Pancreas (tissue), 10 donors: ENCODE measurements at regions not wholly inside any gene's neighbourhood (a gene's known extent, or its start where the extent isn't known, plus 50 kb on each side); places are given as distances from the start of the nearest gene placed in this dataset.

Experiments
- ATAC-seq, 4 donors: fragments of 200-7000 bp; cut with Tn5 transposase; one replicate each; pipeline versions ENCODE4 v1.8.0 to v1.9.1; 2020; ENCODE audit warnings: mild to moderate bottlenecking in 4 of 4, moderate library complexity in 4 of 4
- DNase-seq, 6 donors: peaks; one replicate each; pipeline ENCODE4 v3.0.0-alpha.2; 2020
- FAIRE-seq: peaks from 2 replicates; lab custom pipeline; 2012; peaks lifted over from hg19 to GRCh38; lab: Jason Lieb, UNC
- H3K27ac ChIP-seq, 4 donors: fragments of 200-600 bp; sonication (generic); 1 replicate in 3 of 4; 2 replicates in 1 of 4; pipeline versions ENCODE4 v1.5.0 to v1.8.0; 2020
- H3K27me3 ChIP-seq, 4 donors: fragments of 200-600 bp; one replicate each; pipeline ENCODE4 v1.8.0; 2021
- H3K36me3 ChIP-seq, 3 donors: fragments of 200-600 bp; sonication (generic) in 1 of 3; one replicate each; pipeline versions ENCODE4 v1.5.0 to v1.8.0; 2020 to 2021
- H3K4me1 ChIP-seq, 3 donors: fragments of 200-600 bp; one replicate each; pipeline ENCODE4 v1.8.0; 2021
- H3K4me3 ChIP-seq, 4 donors: fragments of 200-600 bp; sonication (generic) in 2 of 4; one replicate each; pipeline versions ENCODE4 v1.5.0 to v1.8.0; 2020 to 2021
- H3K9me3 ChIP-seq, 4 donors: fragments of 200-600 bp; one replicate each; pipeline ENCODE4 v1.8.0; 2021
- CTCF ChIP-seq, 4 donors: fragments of 200-600 bp; sonication (generic) in 3 of 4; IDR thresholded peaks; one replicate each; pipeline versions ENCODE4 v1.5.0 to v1.8.0; 2021; ENCODE audit warnings: antibody characterized with exemption in 4 of 4
- WGBS, 2 donors: extraction: QIAGEN DNeasy Blood & Tissue Kit; methylation state at CpG; one replicate each; pipeline ENCODE4 v1.1.7; 2013; 5-methylcytosine and 5-hydroxymethylcytosine counted together
- intact Hi-C, 3 donors: fragments of 100-400 bp; cut with DNase I; formaldehyde crosslinking; loops; one replicate each; pipeline versions ENCODE4 v1.11.1 to v1.14.2; 2022
- donor health status: healthy with polysubstance abuse.
- donor health status: DM: no; HTN: no; CAD: no; lungs with moderate emphysema.
- donor health status: DM: no; HTN: no; CAD: no.
- donor health status: control.
- donor health status: control.
- donor health status: Bipolar disorder and iron deficiency.
- donor health status: DM: yes; HTN: yes; CAD: no.
- donor health status: DM: no; HTN: no; CAD: no.
- donor health status: DM: no; HTN: no; CAD: no.
- donor health status: DM: yes; HTN: yes; CAD: no.

- TF ChIP-seq CTCF (IDR thresholded peaks at IDR 0.05), result no peak
- intact Hi-C loops, result no loop called here
- H3K4me3 ChIP-seq, result no peak overlapping the region
- no peak for FAIRE-seq
- H3K27ac ChIP-seq, result no peak overlapping the region
- no peak for DNase-seq
- H3K9me3 ChIP-seq, result no peaks in the 10 kb centered on the region
- ATAC-seq, result no peak
- H3K36me3 ChIP-seq, result no peaks in the 10 kb centered on the region
- no peaks in the 10 kb centered on the region for H3K27me3 ChIP-seq
- WGBS, 2 donors, result 72 to 92% methylated on average over 1 of the region's 1 CpG
- no peaks in the 10 kb centered on the region for H3K4me1 ChIP-seq
Measured at GRCh38 chr6:122136386-122136785, 263.1 kb upstream of the HSF2 start.

- Histone ChIP-seq H3K4me3 (no peak overlapping the region), H3K4me1 (no peaks in the 10 kb centered on the region), H3K27ac (no peak overlapping the region), H3K27me3 (no peaks in the 10 kb centered on the region), H3K9me3 (no peaks in the 10 kb centered on the region), H3K36me3 (no peaks in the 10 kb centered on the region)
- no peak for DNase-seq
- no peak for ATAC-seq
- no peak for TF ChIP-seq CTCF (IDR thresholded peaks at IDR 0.05)
- intact Hi-C loops, result no loop called here
- FAIRE-seq, result no peak
Measured at GRCh38 chr6:122140031-122140430, 259.4 kb upstream of the HSF2 start.

- 81% methylated on average over 2 of the region's 2 CpGs for WGBS, 2 donors
- DNase-seq (no peak), ATAC-seq (no peak), FAIRE-seq (no peak)
- no peak overlapping the region for H3K27ac ChIP-seq
- no peak for TF ChIP-seq CTCF (IDR thresholded peaks at IDR 0.05)
- intact Hi-C loops, result no loop called here
- H3K9me3 ChIP-seq, result no peaks in the 10 kb centered on the region
- no peaks in the 10 kb centered on the region for H3K4me1 ChIP-seq
- H3K4me3 ChIP-seq, result no peak overlapping the region
- no peaks in the 10 kb centered on the region for H3K36me3 ChIP-seq
- H3K27me3 ChIP-seq, result no peaks in the 10 kb centered on the region
Measured at GRCh38 chr6:122141246-122141645, 258.2 kb upstream of the HSF2 start.

GRCh38 chr6:122143813-122144601 lies 255.4 kb upstream of the HSF2 start:
- no peaks in the 10 kb centered on the region for H3K4me1 ChIP-seq
- DNase-seq (no peak), ATAC-seq (no peak), FAIRE-seq (no peak)
- no peak overlapping the region for H3K27ac ChIP-seq
- intact Hi-C loops, result no loop called here
- no peak for TF ChIP-seq CTCF (IDR thresholded peaks at IDR 0.05)
- no peaks in the 10 kb centered on the region for H3K27me3 ChIP-seq
- WGBS, 2 donors, result 66 to 71% methylated on average over 3 of the region's 3 CpGs
- no peak overlapping the region for H3K4me3 ChIP-seq
- H3K9me3 ChIP-seq, result no peaks in the 10 kb centered on the region
- no peaks in the 10 kb centered on the region for H3K36me3 ChIP-seq

- Histone ChIP-seq H3K27ac (no peak overlapping the region), H3K9me3 (no peaks in the 10 kb centered on the region), H3K4me1 (no peaks in the 10 kb centered on the region), H3K36me3 (no peaks in the 10 kb centered on the region), H3K4me3 (no peak overlapping the region), H3K27me3 (no peaks in the 10 kb centered on the region)
- WGBS, 2 donors, result 84 to 92% methylated on average over 2 of the region's 2 CpGs
- no peak for FAIRE-seq
- no peak for TF ChIP-seq CTCF (IDR thresholded peaks at IDR 0.05)
- ATAC-seq, result no peak
- intact Hi-C loops, result no loop called here
- DNase-seq, result no peak
Measured at GRCh38 chr6:122145246-122145645, 254.2 kb upstream of the HSF2 start.
